ENCODE measurements at regions not wholly inside any gene's neighbourhood (a gene's known extent, or its start where the extent isn't known, plus 50 kb on each side); places are given as distances from the start of the nearest gene placed in this dataset.

DNA sequence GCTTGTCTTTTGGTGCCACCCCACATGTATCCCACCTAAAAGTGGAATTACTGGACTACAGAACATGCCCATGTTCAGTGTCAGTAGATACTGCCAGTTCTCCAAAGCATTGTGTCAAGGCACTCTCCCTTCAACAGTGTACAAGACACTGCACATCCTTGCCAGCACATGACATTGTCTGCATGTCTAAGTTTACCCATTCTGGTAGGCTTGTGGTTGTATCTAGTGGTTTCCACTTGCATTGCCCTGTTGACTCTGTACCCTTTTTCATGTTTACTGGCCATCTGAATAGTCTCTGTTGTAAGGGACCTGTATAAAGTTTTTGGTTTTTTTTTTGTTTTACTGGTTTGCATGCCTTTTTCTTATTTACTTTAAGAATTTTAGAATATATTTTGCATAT is 222.4 kb upstream of the CNR1 start:
- no peaks in the 10 kb centered on the region for H3K4me1 Mint-ChIP-seq (ENCODE audit: insufficient read depth, unreplicated experiment)
- intact Hi-C loops (cut with micrococcal nuclease) = no loop called here
- BruUV-seq (replicated peaks) = no TSS peak
- no peak overlapping the region for H3K4me3 Mint-ChIP-seq (ENCODE audit: unreplicated experiment)
- H3K27me3 Mint-ChIP-seq (ENCODE audit: insufficient read depth, unreplicated experiment) = no peaks in the 10 kb centered on the region
- H3K9me3 Mint-ChIP-seq (ENCODE audit: unreplicated experiment) = peaks cover 4% of the 10 kb centered on the region
- DNase-seq (ENCODE audit: unreplicated experiment) = no peak
- POLR2A ChIA-PET = no interaction called here
- H3K27ac Mint-ChIP-seq (ENCODE audit: low read depth, unreplicated experiment) = no peak overlapping the region
- CTCF ChIA-PET = no interaction called here
- no peaks in the 10 kb centered on the region for H3K36me3 Mint-ChIP-seq (ENCODE audit: insufficient read depth, unreplicated experiment)
- TF ChIP-seq, protein P1, sequence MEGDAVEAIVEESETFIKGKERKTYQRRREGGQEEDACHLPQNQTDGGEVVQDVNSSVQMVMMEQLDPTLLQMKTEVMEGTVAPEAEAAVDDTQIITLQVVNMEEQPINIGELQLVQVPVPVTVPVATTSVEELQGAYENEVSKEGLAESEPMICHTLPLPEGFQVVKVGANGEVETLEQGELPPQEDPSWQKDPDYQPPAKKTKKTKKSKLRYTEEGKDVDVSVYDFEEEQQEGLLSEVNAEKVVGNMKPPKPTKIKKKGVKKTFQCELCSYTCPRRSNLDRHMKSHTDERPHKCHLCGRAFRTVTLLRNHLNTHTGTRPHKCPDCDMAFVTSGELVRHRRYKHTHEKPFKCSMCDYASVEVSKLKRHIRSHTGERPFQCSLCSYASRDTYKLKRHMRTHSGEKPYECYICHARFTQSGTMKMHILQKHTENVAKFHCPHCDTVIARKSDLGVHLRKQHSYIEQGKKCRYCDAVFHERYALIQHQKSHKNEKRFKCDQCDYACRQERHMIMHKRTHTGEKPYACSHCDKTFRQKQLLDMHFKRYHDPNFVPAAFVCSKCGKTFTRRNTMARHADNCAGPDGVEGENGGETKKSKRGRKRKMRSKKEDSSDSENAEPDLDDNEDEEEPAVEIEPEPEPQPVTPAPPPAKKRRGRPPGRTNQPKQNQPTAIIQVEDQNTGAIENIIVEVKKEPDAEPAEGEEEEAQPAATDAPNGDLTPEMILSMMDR (IDR thresholded peaks at IDR 0.05; ENCODE audit: unreplicated experiment) = no peak

DNA sequence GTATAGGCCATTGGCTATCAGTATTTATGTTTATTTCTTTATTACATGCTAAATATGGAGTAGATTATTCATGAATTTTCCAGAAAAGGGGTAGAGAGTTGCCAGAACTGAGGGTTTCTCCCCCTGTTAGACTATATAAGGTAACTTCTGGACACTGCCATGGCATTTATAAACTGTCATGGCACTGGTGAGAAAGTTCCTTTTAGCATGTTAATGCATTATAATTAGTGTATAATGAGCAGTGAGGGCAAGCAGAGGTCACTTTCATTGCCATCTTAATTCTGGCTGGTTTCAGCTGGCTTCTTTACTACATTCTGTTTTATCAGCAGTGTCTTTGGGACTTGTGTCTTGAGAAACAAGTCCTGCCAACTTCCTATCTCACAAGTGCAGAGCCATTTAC is 220.0 kb upstream of the CNR1 start:
- BruUV-seq (replicated peaks) = no TSS peak
- no peak for DNase-seq (ENCODE audit: unreplicated experiment)
- Mint-ChIP-seq H3K36me3 (ENCODE audit: insufficient read depth, unreplicated experiment) (no peaks in the 10 kb centered on the region), H3K4me1 (ENCODE audit: insufficient read depth, unreplicated experiment) (peaks cover 3% of the 10 kb centered on the region), H3K27me3 (ENCODE audit: insufficient read depth, unreplicated experiment) (no peaks in the 10 kb centered on the region), H3K27ac (ENCODE audit: low read depth, unreplicated experiment) (no peak overlapping the region), H3K9me3 (ENCODE audit: unreplicated experiment) (no peaks in the 10 kb centered on the region), H3K4me3 (ENCODE audit: unreplicated experiment) (no peak overlapping the region)
- intact Hi-C loops (cut with micrococcal nuclease) = no loop called here
- ChIA-PET POLR2A (interaction anchor here (0.6 kb wide), 1 partner anchor 19 kb away, joined by 3 read pairs; no protein-coding TSS in a partner anchor), CTCF (no interaction called here)
- TF ChIP-seq, protein P1 (IDR thresholded peaks at IDR 0.05; ENCODE audit: unreplicated experiment) = no peak

DNA sequence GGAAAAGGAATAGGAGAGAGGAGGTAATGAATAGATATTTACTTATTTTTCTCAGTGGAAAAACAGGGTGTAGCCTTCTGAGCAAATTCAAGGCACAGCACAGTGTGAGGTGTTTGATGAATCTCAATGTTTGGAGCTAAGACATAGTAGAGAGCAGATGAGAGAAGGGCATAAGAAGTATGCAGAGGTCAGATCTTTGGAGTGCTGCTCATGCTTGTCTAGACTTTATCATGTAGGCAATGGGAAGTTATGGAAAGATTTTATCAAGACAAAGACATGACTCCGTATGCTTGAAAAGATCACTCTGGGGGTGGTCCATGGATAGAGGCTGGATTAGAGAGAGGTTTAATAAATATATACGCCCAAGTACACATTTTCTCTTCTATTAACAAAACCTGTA is 217.0 kb upstream of the CNR1 start:
- peak overlapping the region; percentile 4 for H3K27ac Mint-ChIP-seq (ENCODE audit: low read depth, unreplicated experiment)
- CTCF ChIA-PET = interaction anchor here (0.7 to 1.1 kb wide), 2 partner anchors 8 to 16 kb away, joined by 3 read pairs; no protein-coding TSS in a partner anchor
- no TSS peak for BruUV-seq (replicated peaks)

DNA sequence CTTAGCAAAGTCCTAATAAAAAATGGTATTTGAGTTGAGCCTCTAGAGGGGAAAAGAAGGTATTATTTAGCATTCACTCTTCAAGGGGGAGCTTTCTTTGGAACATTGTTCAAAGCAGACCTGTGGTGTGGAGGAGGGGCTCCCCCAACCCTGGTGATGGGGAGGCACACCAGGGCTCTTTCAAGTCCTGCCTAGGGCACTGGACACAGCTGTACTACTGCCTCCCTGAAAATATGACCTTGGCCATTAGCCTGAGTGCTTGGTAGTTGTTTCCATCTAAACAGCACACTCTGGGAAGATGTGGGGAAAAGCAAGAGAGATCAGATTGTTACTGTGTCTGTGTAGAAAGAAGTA is 215.1 kb upstream of the CNR1 start:
- Mint-ChIP-seq H3K36me3 (ENCODE audit: insufficient read depth, unreplicated experiment) (peaks cover 7% of the 10 kb centered on the region), H3K27ac (ENCODE audit: low read depth, unreplicated experiment) (peak overlapping the region; percentile 56), H3K4me1 (ENCODE audit: insufficient read depth, unreplicated experiment) (peaks cover 49% of the 10 kb centered on the region), H3K4me3 (ENCODE audit: unreplicated experiment) (no peak overlapping the region), H3K27me3 (ENCODE audit: insufficient read depth, unreplicated experiment) (no peaks in the 10 kb centered on the region), H3K9me3 (ENCODE audit: unreplicated experiment) (no peaks in the 10 kb centered on the region)
- ChIA-PET CTCF (interaction anchor here (0.6 to 1.0 kb wide), 3 partner anchors 14 to 372 kb away, joined by 3 to 4 read pairs (median 3); no protein-coding TSS in a partner anchor), POLR2A (interaction anchor here (2.6 kb wide), 1 partner anchor 14 kb away, joined by 14 read pairs; no protein-coding TSS in a partner anchor)
- intact Hi-C loops (cut with micrococcal nuclease) = no loop called here
- no peak for DNase-seq (ENCODE audit: unreplicated experiment)
- TF ChIP-seq, protein P1 (IDR thresholded peaks at IDR 0.05; ENCODE audit: unreplicated experiment) = no peak
- no TSS peak for BruUV-seq (replicated peaks)

More for the DNA sequence above, 217.0 kb upstream of the CNR1 start:
- POLR2A ChIA-PET = no interaction called here
- H3K4me1 Mint-ChIP-seq (ENCODE audit: insufficient read depth, unreplicated experiment) = peaks cover 31% of the 10 kb centered on the region
- no peaks in the 10 kb centered on the region for H3K9me3 Mint-ChIP-seq (ENCODE audit: unreplicated experiment)
- TF ChIP-seq, protein P1 (IDR thresholded peaks at IDR 0.05; ENCODE audit: unreplicated experiment) = no peak
- no peak overlapping the region for H3K4me3 Mint-ChIP-seq (ENCODE audit: unreplicated experiment)
- no peaks in the 10 kb centered on the region for H3K36me3 Mint-ChIP-seq (ENCODE audit: insufficient read depth, unreplicated experiment)
- intact Hi-C loops (cut with micrococcal nuclease) = no loop called here
- H3K27me3 Mint-ChIP-seq (ENCODE audit: insufficient read depth, unreplicated experiment) = no peaks in the 10 kb centered on the region
- no peak for DNase-seq (ENCODE audit: unreplicated experiment)
